ENCODE measurements at regions not wholly inside any gene's neighbourhood (a gene's known extent, or its start where the extent isn't known, plus 50 kb on each side); places are given as distances from the start of the nearest gene placed in this dataset.

DNA sequence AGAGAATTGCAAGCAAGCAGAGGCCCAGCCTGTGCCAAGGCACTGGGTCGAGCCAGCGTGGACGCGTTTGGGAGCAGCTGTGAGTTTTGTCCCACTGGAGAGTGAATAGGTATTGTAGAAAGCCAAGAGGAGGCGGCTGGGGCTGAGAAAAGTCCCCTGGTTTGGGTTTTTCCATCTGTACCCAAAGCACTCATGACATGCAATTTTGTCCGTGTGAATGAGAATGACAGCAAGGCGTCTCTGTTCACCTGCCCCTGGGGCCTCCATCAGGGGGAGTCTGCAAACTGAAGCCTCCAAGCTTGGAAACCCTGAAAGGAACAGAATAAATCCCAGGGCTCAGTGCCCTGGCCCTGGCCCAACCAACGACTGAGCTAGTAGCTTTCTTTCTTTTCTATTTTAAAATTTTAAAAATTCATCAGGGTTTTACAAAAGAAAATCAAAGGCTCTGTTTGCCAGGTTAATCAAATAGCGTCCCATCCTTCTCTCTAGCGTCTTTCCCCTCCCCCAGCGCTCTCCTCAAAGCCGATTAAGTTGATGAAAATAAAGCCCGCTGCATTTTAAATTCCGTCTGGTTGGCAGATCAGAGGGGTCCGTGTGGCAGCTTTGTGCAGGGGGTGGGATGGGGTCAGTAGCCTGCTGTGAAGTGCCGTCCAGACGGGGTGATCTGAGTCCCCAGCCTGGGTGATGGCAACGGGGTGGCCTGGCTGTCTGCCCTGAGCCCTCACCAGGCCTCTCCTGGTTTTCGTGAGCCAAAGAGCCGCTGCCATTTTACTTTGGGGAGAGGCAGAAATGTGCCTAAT is 171.0 kb downstream of the KATNIP start:
- DNase-seq: no peak

DNA sequence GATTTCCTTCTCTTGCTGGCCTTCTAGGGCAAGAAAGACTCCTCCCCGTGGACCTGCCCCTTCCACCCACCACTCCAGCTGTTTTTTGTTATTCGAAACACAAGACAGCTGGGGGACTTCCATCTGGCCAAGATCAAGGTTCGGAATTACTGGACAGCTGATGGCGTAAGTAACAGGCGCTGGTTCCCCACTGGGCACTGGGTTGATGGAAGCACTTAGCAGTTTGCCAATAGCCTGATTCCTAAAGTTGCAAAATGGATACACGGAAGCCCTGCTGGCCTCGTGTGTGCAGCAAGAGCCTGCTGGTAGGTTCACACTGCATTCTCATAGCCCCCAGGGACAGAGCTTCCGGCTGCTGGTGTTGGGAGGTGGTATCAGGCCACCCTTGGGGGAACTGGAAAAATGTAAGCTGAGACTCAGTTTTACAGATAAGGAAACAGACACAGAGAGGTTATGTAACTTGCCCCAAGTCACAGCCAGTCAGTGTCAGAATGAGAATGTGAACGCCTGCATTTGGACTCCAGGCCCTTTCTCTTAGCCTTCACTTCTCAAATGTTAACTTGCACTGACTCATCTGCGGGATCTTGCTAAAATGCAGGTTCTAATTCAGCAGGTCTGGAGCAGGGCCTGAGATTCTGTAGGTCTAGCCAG is 171.7 kb downstream of the KATNIP start:
- no peak for DNase-seq

DNA sequence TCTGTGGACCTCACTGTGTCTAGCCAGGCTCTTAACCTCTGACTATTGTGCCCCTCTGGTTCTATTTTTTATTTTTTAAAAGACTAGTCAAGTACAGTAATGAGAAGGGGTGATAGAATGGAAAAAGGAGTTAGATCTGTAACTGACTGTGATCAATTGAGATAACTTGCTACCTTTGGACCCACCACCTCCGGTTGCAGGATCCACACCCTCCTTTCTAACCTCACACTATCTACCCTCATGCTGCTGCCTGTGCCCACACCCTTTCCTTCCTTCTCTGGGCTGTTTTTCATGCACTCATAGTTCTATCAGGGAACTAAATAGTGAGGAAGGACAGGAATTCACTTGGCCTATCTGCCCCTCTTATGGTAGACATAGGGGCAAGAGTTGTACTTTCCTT is 172.3 kb downstream of the KATNIP start:
- no peak for DNase-seq

DNA sequence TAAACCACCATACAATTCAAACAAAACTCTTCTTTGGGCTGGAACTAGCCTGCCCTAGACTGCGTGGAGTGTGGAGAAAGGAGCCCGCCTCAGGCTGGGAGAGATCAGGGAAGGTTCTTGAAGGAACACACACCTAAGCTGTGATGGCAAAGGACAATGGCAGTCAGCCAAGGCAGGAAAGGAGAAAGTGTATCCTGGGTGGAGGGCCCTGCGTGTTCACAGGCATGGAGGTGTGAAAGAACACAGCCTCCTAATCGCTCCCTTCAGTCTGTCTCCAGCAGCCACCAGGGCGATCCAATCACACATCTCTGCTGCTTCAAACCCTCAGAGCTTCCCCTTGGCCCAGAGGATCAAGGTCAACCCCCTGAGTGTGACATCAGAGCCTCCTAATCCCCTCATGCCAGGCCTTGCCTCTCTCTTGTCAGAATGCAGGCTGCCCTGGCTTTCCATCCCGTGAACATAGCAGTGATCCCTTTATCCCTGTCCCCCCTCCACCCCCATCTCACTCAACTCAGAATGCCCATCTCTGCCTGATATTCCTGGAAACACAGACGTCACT is 173.0 kb downstream of the KATNIP start:
- DNase-seq: no peak

DNA sequence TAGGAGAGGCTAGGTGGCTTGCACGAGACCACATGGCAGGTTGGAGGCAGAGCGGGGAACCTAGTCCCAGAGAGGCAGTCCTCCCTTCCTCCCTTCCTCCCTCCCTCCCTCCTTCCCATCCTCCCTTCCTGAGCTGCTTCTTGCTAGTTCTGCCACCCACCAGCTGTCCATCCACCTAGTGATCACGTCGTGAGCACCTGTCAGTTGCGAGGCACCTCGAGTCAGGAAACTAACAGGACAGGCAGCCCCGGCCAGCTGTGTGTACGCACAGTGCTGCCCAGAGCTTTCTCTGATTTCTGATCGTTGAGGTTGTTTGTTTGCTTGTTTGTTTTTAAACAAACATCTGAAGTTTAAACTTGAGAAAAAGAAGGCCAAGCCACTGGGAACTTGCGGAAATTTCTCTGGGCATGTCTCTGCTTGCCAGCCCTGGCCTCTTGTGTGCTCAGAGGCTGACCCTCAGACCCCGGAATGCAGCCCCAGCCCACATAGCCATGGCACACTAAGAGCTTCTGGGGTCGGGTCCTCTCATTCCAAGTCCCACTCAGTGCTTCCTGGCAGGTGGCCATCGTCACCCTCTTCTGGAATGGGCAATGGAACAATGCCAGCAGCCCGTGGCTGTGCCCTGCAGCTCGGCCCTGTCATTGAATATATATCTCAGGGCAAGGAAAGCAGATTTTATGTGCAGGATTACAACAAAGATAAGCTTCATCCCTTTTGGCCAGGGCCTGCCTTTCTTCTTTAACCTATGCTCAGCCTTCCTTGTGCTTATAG is 174.0 kb downstream of the KATNIP start:
- no peak for DNase-seq

DNA sequence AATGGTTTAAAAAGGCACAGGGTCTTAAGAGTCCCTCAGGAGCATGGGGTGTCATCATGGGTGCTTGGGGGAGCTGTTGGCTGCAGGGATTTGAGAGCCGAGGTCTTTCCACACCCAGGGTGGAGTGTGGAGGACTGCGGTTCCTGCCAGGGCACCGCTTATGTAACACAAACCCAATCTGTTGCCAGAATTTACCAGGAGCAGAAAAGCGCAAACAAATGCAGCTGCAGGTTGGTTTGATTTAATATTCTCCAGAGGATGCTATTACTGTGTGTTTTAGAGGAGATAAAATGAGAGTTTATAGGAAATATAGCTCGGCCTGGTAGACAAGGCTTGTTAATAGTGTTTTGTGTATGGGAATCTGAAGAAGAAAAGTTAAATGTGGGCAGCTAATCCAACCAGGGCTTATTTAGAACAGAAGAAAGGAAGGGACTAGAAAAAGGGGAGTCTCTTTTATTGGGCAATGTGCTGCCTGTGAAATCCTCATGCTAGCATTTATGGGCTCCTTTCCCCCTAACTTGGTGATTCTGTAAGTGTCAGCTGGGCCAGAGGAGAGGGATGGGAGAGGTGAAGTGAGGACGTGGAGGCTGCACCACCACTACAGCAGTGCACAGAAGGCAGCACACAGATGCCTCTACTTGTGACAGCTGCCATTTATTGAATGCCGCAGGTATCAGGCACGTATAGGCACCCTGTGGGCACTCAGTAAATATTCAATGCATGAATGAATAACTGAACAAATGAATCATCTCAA is 174.7 kb downstream of the KATNIP start:
- no peak for DNase-seq

DNA sequence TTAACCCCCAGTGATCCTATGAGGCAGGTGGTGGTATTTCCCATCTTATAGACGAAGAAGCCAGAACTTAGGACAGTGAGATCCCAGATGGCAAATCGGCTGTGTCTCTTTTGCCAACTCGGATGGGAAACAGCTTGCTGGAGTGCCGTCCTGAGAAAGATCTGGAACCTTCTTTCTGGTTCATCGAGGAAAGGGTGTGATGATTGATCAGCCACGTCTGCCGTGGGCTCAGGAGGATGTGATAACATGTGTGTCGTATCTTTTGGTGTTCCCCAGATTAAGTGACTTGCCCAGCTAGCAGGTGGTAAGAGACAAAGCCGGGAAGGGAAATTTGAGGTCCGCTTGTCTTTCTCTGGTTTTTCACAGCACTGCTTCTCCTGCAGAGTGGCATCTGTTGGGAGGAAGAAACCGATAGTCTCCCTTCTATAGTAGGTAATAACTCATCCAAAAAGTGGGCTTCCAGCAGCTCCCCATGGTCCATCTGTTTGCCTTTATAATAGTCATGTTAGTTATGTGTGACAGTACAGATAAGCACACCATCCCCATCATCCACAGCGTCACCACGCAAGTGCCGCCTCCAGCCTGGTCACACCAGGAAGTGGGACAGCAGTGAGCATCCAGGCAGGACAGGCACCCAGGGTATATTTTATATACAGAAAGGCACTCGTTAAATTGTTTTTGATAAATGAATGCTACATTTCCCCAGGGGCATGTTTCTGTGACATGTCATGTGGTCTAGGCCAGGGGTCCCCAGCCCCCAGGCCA is 175.5 kb downstream of the KATNIP start:
- DNase-seq: no peak

DNA sequence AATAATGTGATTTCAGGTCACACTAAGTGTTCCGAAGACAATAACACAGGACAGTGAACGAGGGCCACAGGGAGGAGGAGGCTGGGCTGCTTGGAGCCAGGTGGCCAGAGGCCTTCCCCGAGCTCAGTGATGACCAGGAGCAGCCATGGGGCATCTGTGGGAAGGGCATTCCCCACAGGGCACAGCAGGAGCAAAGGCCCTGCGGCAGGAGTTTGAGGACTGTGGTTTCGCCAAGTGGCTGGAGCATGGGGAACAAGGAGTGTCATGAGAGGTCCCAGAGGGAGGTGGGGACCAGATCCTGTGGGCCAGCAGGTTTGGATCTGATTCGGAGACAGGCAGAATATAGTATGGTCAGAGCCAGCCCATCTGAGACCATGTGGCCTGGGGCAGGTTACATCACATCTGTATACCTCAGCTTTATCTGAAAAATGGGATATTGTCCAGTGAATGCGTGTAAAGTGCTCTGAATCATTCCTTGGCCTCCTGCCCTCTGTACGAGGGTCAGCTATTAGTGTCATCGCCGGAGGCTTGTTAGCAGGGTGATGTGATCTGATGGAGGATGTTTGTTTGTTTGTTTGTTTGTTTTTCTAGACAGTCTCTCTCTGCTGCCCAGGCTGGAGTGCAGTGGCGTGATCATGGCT is 176.8 kb downstream of the KATNIP start:
- DNase-seq: no peak

DNA sequence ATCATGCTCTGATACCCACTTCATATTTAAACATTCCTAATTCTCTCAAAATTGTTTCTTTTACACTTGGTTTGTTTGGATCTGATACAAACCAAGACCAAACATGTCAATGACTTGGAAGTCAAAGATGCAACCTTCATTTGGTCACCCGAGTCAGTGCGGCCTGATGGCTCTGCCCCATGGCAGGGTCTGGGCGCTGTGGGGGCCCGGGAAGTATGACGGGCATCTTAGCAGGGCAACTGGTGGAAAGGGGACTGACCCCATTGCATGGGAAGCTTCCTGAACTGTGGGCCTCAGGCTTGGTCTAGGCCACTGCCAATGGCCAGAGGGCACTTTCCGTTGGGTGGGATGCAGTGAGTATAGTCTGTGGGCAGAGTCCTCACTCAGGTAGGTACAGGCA is 178.0 kb downstream of the KATNIP start:
- DNase-seq: no peak

DNA sequence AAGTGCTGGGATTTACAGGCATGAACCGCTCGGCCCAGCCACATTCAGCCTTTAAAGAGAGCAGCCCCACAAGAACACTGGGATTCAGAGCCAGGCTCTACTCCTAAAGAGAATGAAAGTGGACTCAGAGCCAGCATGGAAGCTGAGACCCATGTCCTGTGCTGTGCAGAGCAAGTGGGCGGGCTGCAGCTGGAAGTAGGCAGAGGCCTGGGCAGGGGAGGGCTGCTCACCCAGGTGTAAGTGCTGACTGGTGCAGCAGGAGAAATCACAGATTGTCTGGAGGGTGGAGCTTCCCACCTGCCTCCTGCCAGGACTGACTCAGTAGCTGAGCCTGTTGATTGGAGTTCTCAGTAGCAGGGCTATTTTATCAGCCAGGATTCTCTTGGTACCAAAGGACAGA is 178.7 kb downstream of the KATNIP start:
- DNase-seq: no peak

DNA sequence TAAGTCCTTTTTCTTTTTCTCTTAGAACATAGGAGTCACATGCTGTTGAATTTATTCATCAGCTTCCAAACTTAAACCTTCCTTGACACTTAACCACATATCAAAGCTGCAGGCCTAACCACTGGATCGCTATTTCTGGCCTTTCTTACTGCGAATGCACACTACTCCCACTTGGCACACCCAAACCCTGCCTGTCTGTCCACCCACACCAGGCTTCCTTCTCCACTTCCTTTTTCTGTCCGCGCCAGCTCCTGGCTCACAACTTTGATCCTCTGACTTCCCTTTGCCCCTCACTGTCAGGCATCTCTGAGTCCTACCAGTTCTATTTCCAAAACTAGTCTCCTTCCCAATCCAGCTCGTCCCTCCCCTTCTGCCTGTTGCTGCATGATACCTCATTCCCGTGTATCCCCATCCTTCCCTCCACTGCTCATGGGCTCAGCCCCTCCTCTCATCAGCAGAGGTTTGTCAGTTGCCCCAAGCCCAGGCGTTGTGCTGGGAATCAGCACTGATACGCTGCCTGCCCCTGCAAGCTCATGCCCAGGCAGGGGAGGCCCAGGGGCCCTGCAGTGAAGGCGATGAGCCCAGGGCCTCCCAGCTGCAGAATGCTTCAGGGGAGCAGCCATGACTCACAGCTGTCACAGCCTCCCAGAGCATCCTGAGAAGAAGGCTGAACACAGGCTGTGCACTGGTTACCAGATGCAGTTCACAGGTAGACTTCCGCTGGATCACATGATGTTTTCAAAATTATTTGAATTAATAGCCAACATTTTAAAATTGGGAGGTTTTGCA is 179.8 kb downstream of the KATNIP start:
- no peak for DNase-seq

DNA sequence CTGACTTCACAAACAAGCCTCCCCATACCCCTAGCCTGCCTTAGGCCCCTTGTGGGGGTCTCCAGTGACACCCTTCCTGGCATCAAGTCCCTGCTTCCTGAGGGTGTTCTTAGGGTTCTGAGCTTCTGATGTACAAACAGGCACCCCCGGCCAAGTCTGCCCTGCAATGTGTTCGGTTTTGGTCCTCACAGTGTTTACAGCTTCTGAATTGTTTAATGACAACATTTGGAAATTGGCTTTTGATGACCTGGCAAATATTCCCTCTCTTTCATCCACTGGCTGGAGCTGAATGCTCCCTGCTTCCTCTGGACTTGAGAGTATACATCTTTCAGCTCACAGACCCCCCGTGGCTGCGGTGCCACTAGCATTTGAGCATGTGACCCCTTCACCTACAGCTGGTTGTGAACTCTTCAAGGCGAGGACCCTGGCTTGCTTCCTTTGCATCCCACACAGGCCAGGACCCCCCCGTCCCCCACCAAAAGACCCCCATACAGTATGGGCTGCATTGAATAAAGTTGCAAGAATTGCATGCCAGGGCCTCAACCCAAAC is 180.8 kb downstream of the KATNIP start:
- DNase-seq: no peak

DNA sequence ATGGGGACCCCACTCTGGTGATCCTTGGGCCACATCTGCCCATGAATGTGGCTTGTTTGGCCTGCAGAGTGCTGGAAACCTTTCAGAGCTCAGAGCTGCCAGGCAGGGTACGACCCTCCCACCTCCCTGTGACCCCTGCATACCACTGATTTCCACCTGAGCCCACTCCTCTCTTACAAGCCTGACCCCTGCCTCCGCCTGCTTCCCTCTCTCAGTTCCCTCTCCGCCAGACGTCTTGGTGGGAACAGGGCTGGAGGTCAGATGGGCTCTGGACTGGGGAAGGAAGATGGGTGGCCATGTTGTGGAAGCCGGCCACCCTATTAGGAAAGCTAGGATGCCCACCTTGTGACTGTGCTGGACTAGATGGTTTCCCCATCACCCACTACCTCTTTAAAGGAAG is 185.1 kb downstream of the KATNIP start:
- no peak for DNase-seq

DNA sequence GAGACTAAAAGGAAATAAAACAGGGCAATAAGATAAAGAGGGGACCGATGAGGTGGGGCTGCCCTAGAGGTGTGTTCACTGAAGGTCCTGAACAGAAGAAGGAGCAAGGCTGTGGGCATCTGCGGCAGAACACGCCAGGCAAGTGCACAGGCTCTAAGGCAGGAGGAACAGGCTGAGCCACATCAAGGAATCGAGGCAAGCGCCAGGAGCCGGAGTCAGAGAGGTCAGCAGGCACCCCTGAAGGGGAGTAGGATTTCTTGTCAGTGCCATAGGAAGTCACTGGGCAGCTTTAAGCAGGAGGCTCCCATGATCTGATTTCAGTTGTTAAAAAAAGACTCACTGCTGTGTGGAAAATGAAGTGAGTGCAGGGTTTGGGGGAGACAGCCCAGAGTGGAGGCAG is 186.5 kb downstream of the KATNIP start:
- no peak for DNase-seq

DNA sequence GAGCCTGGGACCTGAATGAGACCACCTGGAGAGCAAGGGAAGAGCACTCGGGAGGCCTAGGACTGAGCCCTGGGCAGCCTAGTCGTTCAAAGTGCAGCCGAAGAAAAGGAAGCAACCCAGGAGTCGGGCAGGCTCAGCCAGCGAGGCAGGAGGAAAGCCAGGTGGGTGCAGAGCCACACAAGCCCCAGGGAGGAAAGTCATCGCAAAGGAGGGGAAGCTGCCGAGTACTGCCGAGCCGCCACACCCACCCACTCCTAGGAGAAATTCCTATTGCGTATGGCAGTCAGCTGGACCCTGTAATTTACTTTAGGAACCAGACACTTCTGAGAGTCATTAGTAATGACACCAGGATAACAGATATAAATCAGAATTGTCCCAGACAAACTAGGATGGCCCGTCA is 187.6 kb downstream of the KATNIP start:
- no peak for DNase-seq

Data from NCI-H1436 (cell line).